GM12864 (cell line): ENCODE measurements at regions not wholly inside any gene's neighbourhood (a gene's known extent, or its start where the extent isn't known, plus 50 kb on each side); places are given as distances from the start of the nearest gene placed in this dataset.

Experiments used
- DNase-seq: peaks from one replicate; pipeline ENCODE4 v3.0.0-alpha.2; 2011; ENCODE audit warnings: low read depth
- H3K4me3 ChIP-seq: 2 replicates; pipeline ENCODE4 v1.5.1; 2011; ENCODE audit warnings: mild to moderate bottlenecking, low read depth, low read length, control low read depth
- CTCF ChIP-seq: IDR thresholded peaks from 2 replicates; pipeline ENCODE4 v1.5.1; 2011; ENCODE audit warnings: low read depth, mild to moderate bottlenecking, moderate library complexity, low read length, control low read depth, inconsistent platforms; ENCODE audit errors: missing control alignments

GRCh38 chrX:134738986-134739740, 57.8 kb downstream of the PABIR2 start:
- DNase-seq = no peak
- TF ChIP-seq CTCF = no peak

GRCh38 chrX:134738445-134738844, 58.6 kb downstream of the PABIR2 start:
- TF ChIP-seq CTCF = no peak
- no peak for DNase-seq
- no peak overlapping the region for H3K4me3 ChIP-seq

More at GRCh38 chrX:134738986-134739740, 57.8 kb downstream of the PABIR2 start:
- no peak overlapping the region for H3K4me3 ChIP-seq

- no peak for TF ChIP-seq CTCF
- no peak overlapping the region for H3K4me3 ChIP-seq
- no peak for DNase-seq
Observed at GRCh38 chrX:134737721-134738369, 59.2 kb downstream of the PABIR2 start.

- TF ChIP-seq CTCF = no peak
- no peak overlapping the region for H3K4me3 ChIP-seq
- no peak for DNase-seq
Observed at GRCh38 chrX:134737061-134737460, 59.9 kb downstream of the PABIR2 start.

GRCh38 chrX:134736356-134736755, 60.6 kb downstream of the PABIR2 start:
- no peak for TF ChIP-seq CTCF
- no peak overlapping the region for H3K4me3 ChIP-seq
- no peak for DNase-seq

GRCh38 chrX:134735015-134735414, 62.0 kb downstream of the PABIR2 start:
- no peak for TF ChIP-seq CTCF
- DNase-seq = no peak

More at GRCh38 chrX:134735015-134735414, 62.0 kb downstream of the PABIR2 start:
- H3K4me3 ChIP-seq = no peak overlapping the region
